Fibroblast of lung (primary cell): ENCODE measurements at regions not wholly inside any gene's neighbourhood (a gene's known extent, or its start where the extent isn't known, plus 50 kb on each side); places are given as distances from the start of the nearest gene placed in this dataset.

ENCODE experiments used
- DNase-seq, 2 donors: peaks; one replicate each; pipeline versions ENCODE4 v3.0.0 to v3.0.0-alpha.2; 2010; ENCODE audit warnings: low read depth in 2 of 2
- H2AFZ ChIP-seq: 2 replicates; pipeline ENCODE4 v1.5.1; 2012; ENCODE audit warnings: low read length, control low read depth, inconsistent platforms
- H3K27ac ChIP-seq: 2 replicates; pipeline ENCODE4 v1.5.1; 2011; ENCODE audit warnings: low read length, control low read depth; ENCODE audit not compliant: insufficient read depth
- H3K27me3 ChIP-seq: 2 replicates; pipeline ENCODE4 v1.5.1; 2011; ENCODE audit warnings: mild to moderate bottlenecking, low read length; ENCODE audit not compliant: control insufficient read depth, insufficient read depth
- H3K36me3 ChIP-seq: 2 replicates; pipeline ENCODE4 v1.5.1; 2011; ENCODE audit warnings: low read length; ENCODE audit not compliant: control insufficient read depth, insufficient read depth
- H3K4me1 ChIP-seq: 2 replicates; pipeline ENCODE4 v1.5.1; 2011; ENCODE audit warnings: low read length; ENCODE audit not compliant: control insufficient read depth, insufficient read depth; ENCODE audit errors: extremely low read depth
- H3K4me2 ChIP-seq: 2 replicates; pipeline ENCODE4 v1.5.1; 2011; ENCODE audit warnings: low read length, control low read depth; ENCODE audit not compliant: insufficient read depth; ENCODE audit errors: extremely low read depth
- H3K4me3 ChIP-seq, 4 experiments: fragments of 200-600 bp in 1 of 4; sonication (generic) in 1 of 4; replicated peaks in 1 of 4; 2 replicates each; pipeline ENCODE4 v1.5.1; 2011 to 2016; ENCODE audit warnings: low read length in 4 of 4, low read depth in 3 of 4, mild to moderate bottlenecking in 3 of 4, control low read depth in 2 of 4, inconsistent platforms in 1 of 4, mixed read lengths in 1 of 4; ENCODE audit not compliant: insufficient read depth in 1 of 4; ENCODE audit errors: control extremely low read depth in 1 of 4
- H3K79me2 ChIP-seq: 2 replicates; pipeline ENCODE4 v1.5.1; 2012; ENCODE audit warnings: mild to moderate bottlenecking, low read length, inconsistent platforms; ENCODE audit not compliant: control insufficient read depth, insufficient read depth
- H3K9ac ChIP-seq: 2 replicates; pipeline ENCODE4 v1.5.1; 2011; ENCODE audit warnings: mild to moderate bottlenecking, low read length, control low read depth; ENCODE audit not compliant: insufficient read depth
- H3K9me3 ChIP-seq: 2 replicates; pipeline ENCODE4 v1.5.1; 2012; ENCODE audit warnings: low read depth, low read length; ENCODE audit not compliant: control insufficient read depth, insufficient read depth
- H4K20me1 ChIP-seq: 2 replicates; pipeline ENCODE4 v1.5.1; 2011; ENCODE audit warnings: low read length; ENCODE audit not compliant: control insufficient read depth, insufficient read depth; ENCODE audit errors: extremely low read depth
- CTCF ChIP-seq, 2 donors: IDR thresholded peaks in 1 of 2; conservative IDR thresholded peaks in 1 of 2; 1 replicate in 1 of 2; 2 replicates in 1 of 2; pipeline ENCODE4 v1.5.1; 2011 to 2012; ENCODE audit warnings: low read length in 2 of 2, control low read depth in 1 of 2, inconsistent platforms in 1 of 2, low read depth in 1 of 2, mild to moderate bottlenecking in 1 of 2
- EZH2 ChIP-seq: IDR thresholded peaks from 2 replicates; pipeline ENCODE4 v1.5.1; 2012; ENCODE audit warnings: low read length, control low read depth, mild to moderate bottlenecking; ENCODE audit errors: missing control alignments

- Histone ChIP-seq H3K4me1 (no peaks in the 10 kb centered on the region), H3K4me2 (no peak overlapping the region), H3K79me2 (no peaks in the 10 kb centered on the region), H3K9ac (no peak overlapping the region), H3K9me3 (no peaks in the 10 kb centered on the region), H4K20me1 (no peaks in the 10 kb centered on the region), H3K36me3 (no peaks in the 10 kb centered on the region), H2AFZ (no peak overlapping the region), H3K4me3 (no peak overlapping the region), H3K27me3 (no peaks in the 10 kb centered on the region), H3K27ac (no peak overlapping the region)
- TF ChIP-seq EZH2 (no peak), CTCF (conservative IDR thresholded peaks at IDR 0.05 in 1 of 2, IDR thresholded peaks at IDR 0.05 in 1 of 2; ENCODE audit: low read depth in 1 of 2, low read length in 2 of 2) (no peak)
- DNase-seq = no peak
Measured at GRCh38 chr6:6924708-6925107, 183.1 kb upstream of the RREB1 start.

DNA sequence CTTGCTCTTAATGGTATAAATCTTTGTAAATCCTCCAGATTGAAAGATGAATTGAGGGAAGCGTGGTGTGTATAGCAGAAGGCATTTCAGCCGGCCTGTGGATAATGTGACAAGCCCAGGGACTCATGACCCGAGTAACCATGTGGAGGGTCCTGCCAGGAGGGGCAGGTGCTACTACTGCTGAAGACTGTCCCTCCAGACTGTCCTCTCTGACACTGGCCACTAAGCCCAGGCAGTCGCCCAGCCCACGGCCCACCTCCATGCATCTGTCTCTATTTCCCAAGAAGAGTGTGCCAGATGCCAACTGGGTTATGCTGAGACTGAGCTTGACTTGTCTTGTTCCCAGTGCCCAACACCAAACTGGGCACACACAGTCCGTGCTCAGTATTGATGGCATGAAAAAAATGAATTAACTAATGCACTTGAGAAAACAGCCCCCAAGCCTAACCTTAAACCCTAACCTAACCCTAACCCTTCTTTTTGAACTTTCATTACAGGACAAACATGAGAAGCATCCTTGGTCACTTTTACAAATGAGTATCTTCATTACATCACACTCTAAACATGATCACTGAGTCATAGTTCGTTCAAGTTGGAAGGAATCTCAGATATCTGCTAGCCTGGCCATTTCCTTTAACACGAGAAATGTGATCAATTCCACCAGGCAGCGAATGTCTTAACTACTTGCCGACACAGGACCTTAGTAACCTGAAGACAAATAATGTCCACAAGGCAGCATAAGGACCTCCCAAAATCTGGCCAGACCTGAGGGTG lies 182.2 kb upstream of the RREB1 start:
- no peaks in the 10 kb centered on the region for H3K9me3 ChIP-seq
- no peak overlapping the region for H3K9ac ChIP-seq
- no peaks in the 10 kb centered on the region for H3K36me3 ChIP-seq
- H3K4me2 ChIP-seq = no peak overlapping the region
- no peak overlapping the region for H3K4me3 ChIP-seq
- no peaks in the 10 kb centered on the region for H4K20me1 ChIP-seq
- TF ChIP-seq CTCF (conservative IDR thresholded peaks at IDR 0.05 in 1 of 2, IDR thresholded peaks at IDR 0.05 in 1 of 2; ENCODE audit: low read depth in 1 of 2, low read length in 2 of 2) = no peak
- no peak for TF ChIP-seq EZH2
- peak; percentile 7 to 48 for DNase-seq
- no peaks in the 10 kb centered on the region for H3K79me2 ChIP-seq
- no peaks in the 10 kb centered on the region for H3K27me3 ChIP-seq
- H3K4me1 ChIP-seq = no peaks in the 10 kb centered on the region
- no peak overlapping the region for H3K27ac ChIP-seq
- H2AFZ ChIP-seq = no peak overlapping the region

- Histone ChIP-seq H3K9ac (no peak overlapping the region), H3K4me3 (no peak overlapping the region), H3K36me3 (no peaks in the 10 kb centered on the region), H4K20me1 (no peaks in the 10 kb centered on the region), H3K79me2 (no peaks in the 10 kb centered on the region), H3K4me1 (no peaks in the 10 kb centered on the region), H2AFZ (no peak overlapping the region), H3K9me3 (no peaks in the 10 kb centered on the region), H3K4me2 (no peak overlapping the region), H3K27me3 (no peaks in the 10 kb centered on the region), H3K27ac (no peak overlapping the region)
- DNase-seq = no peak
- TF ChIP-seq CTCF (conservative IDR thresholded peaks at IDR 0.05 in 1 of 2, IDR thresholded peaks at IDR 0.05 in 1 of 2; ENCODE audit: low read depth in 1 of 2, low read length in 2 of 2) = no peak
- TF ChIP-seq EZH2 = no peak
Measured at GRCh38 chr6:6926856-6927255, 180.9 kb upstream of the RREB1 start.
